Dermis microvascular lymphatic vessel endothelial cell (primary cell): ENCODE measurements at regions not wholly inside any gene's neighbourhood (a gene's known extent, or its start where the extent isn't known, plus 50 kb on each side); places are given as distances from the start of the nearest gene placed in this dataset.

Experiments
- DNase-seq, 2 donors: peaks; one replicate each; pipeline versions ENCODE4 v3.0.0 to v3.0.0-alpha.2; 2010; ENCODE audit warnings: low read depth in 2 of 2

GRCh38 chr6:2503816-2504494 lies 246.8 kb downstream of the MYLK4 start:
- no peak for DNase-seq

- no peak for DNase-seq
Measured at GRCh38 chr6:2502998-2503674, 247.6 kb downstream of the MYLK4 start.

- DNase-seq: no peak
Measured at GRCh38 chr6:2502096-2502997, 248.4 kb downstream of the MYLK4 start.

- DNase-seq: peak in 1 of 2 donors; percentile 74
Measured at GRCh38 chr6:2497922-2498623, 252.6 kb downstream of the MYLK4 start.

- no peak for DNase-seq
Measured at GRCh38 chr6:2496291-2496690, 250.9 kb upstream of the GMDS start.

GRCh38 chr6:2492686-2493523 lies 247.5 kb upstream of the GMDS start:
- no peak for DNase-seq

GRCh38 chr6:2491137-2491536 lies 245.7 kb upstream of the GMDS start:
- no peak for DNase-seq

- DNase-seq: no peak
Measured at GRCh38 chr6:2488578-2488977, 243.2 kb upstream of the GMDS start.

GRCh38 chr6:2485116-2485515 lies 239.7 kb upstream of the GMDS start:
- DNase-seq: no peak

GRCh38 chr6:2482773-2483172 lies 237.4 kb upstream of the GMDS start:
- DNase-seq: no peak

GRCh38 chr6:2481307-2481706 lies 235.9 kb upstream of the GMDS start:
- no peak for DNase-seq

GRCh38 chr6:2480267-2480966 lies 235.0 kb upstream of the GMDS start:
- peak in 1 of 2 donors; percentile 17 for DNase-seq

GRCh38 chr6:2478200-2478599 lies 232.8 kb upstream of the GMDS start:
- peak in 1 of 2 donors; percentile 3 for DNase-seq

GRCh38 chr6:2477666-2478065 lies 232.3 kb upstream of the GMDS start:
- no peak for DNase-seq

GRCh38 chr6:2477250-2477649 lies 231.8 kb upstream of the GMDS start:
- DNase-seq: no peak

- no peak for DNase-seq
Measured at GRCh38 chr6:2476376-2476775, 231.0 kb upstream of the GMDS start.

GRCh38 chr6:2471472-2471871 lies 226.1 kb upstream of the GMDS start:
- DNase-seq: no peak

- no peak for DNase-seq
Measured at GRCh38 chr6:2469428-2469827, 224.0 kb upstream of the GMDS start.

- no peak for DNase-seq
Measured at GRCh38 chr6:2468601-2468955, 223.2 kb upstream of the GMDS start.

GRCh38 chr6:2467929-2468600 lies 222.7 kb upstream of the GMDS start:
- DNase-seq: no peak
